ENCODE measurements at regions not wholly inside any gene's neighbourhood (a gene's known extent, or its start where the extent isn't known, plus 50 kb on each side); places are given as distances from the start of the nearest gene placed in this dataset.

GRCh38 chr16:72389791-72390190, 217.8 kb upstream of the PMFBP1 start:
- DNase-seq (ENCODE audit: extremely low spot score), result no peak
- no peak for TF ChIP-seq EP300 (IDR thresholded peaks at IDR 0.05)
- TF ChIP-seq POLR2AphosphoS5 (IDR thresholded peaks at IDR 0.05), result no peak
- TF ChIP-seq POLR2A (IDR thresholded peaks at IDR 0.05; ENCODE audit: low read depth), result no peak
- no peak for TF ChIP-seq CTCF (IDR thresholded peaks at IDR 0.05)
- H3K4me1 ChIP-seq, result no peaks in the 10 kb centered on the region
- intact Hi-C loops (cut with DNase I), result loop anchor here (10.0 kb wide), 1 partner anchor 65 kb away; no protein-coding TSS in a partner anchor
- no peaks in the 10 kb centered on the region for H3K27me3 ChIP-seq
- no peaks in the 10 kb centered on the region for H3K36me3 ChIP-seq
- H3K4me3 ChIP-seq, result no peak overlapping the region
- 94% methylated on average over 3 of the region's 3 CpGs for WGBS
- H3K9me3 ChIP-seq, result peaks cover 0 to 31% (median 19%) of the 10 kb centered on the region in 4 donors
- H3K27ac ChIP-seq (replicated peaks in 1 of 4), result no peak overlapping the region

- Histone ChIP-seq H3K36me3 (no peaks in the 10 kb centered on the region), H3K27ac (replicated peaks in 1 of 4) (no peak overlapping the region), H3K4me1 (no peaks in the 10 kb centered on the region), H3K27me3 (no peaks in the 10 kb centered on the region), H3K9me3 (peaks cover 0 to 20% (median 19%) of the 10 kb centered on the region in 4 donors), H3K4me3 (no peak overlapping the region)
- intact Hi-C loops (cut with DNase I), result no loop called here
- DNase-seq (ENCODE audit: extremely low spot score), result no peak
- TF ChIP-seq CTCF (IDR thresholded peaks at IDR 0.05) (no peak), POLR2A (IDR thresholded peaks at IDR 0.05; ENCODE audit: low read depth) (no peak), EP300 (IDR thresholded peaks at IDR 0.05) (no peak), POLR2AphosphoS5 (IDR thresholded peaks at IDR 0.05) (no peak)
Observed at GRCh38 chr16:72388007-72388406, 216.1 kb upstream of the PMFBP1 start.

GRCh38 chr16:72384651-72385050, 212.7 kb upstream of the PMFBP1 start:
- DNase-seq (ENCODE audit: extremely low spot score), result no peak
- Histone ChIP-seq H3K27me3 (no peaks in the 10 kb centered on the region), H3K36me3 (no peaks in the 10 kb centered on the region), H3K27ac (replicated peaks in 1 of 4) (no peak overlapping the region), H3K4me1 (no peaks in the 10 kb centered on the region), H3K4me3 (no peak overlapping the region), H3K9me3 (peaks cover 0 to 20% (median 19%) of the 10 kb centered on the region in 4 donors)
- no peak for TF ChIP-seq CTCF (IDR thresholded peaks at IDR 0.05)
- TF ChIP-seq EP300 (IDR thresholded peaks at IDR 0.05), result no peak
- no peak for TF ChIP-seq POLR2A (IDR thresholded peaks at IDR 0.05; ENCODE audit: low read depth)
- no peak for TF ChIP-seq POLR2AphosphoS5 (IDR thresholded peaks at IDR 0.05)
- intact Hi-C loops (cut with DNase I), result no loop called here
- 97% methylated on average over 5 of the region's 5 CpGs for WGBS

GRCh38 chr16:72380283-72380682, 208.3 kb upstream of the PMFBP1 start:
- TF ChIP-seq POLR2A (IDR thresholded peaks at IDR 0.05; ENCODE audit: low read depth), result no peak
- TF ChIP-seq EP300 (IDR thresholded peaks at IDR 0.05), result no peak
- TF ChIP-seq CTCF (IDR thresholded peaks at IDR 0.05), result no peak
- TF ChIP-seq POLR2AphosphoS5 (IDR thresholded peaks at IDR 0.05), result no peak
- no peak overlapping the region for H3K27ac ChIP-seq (replicated peaks in 1 of 4)
- intact Hi-C loops (cut with DNase I), result no loop called here
- H3K36me3 ChIP-seq, result no peaks in the 10 kb centered on the region
- peaks cover 0 to 4% (median 0%) of the 10 kb centered on the region in 4 donors for H3K9me3 ChIP-seq
- no peak for DNase-seq (ENCODE audit: extremely low spot score)
- H3K27me3 ChIP-seq, result no peaks in the 10 kb centered on the region
- WGBS, result 77% methylated on average over 1 of the region's 1 CpG
- no peaks in the 10 kb centered on the region for H3K4me1 ChIP-seq
- H3K4me3 ChIP-seq, result no peak overlapping the region

- no peak for DNase-seq (ENCODE audit: extremely low spot score)
- Histone ChIP-seq H3K36me3 (no peaks in the 10 kb centered on the region), H3K4me1 (no peaks in the 10 kb centered on the region), H3K4me3 (no peak overlapping the region), H3K9me3 (no peaks in the 10 kb centered on the region), H3K27ac (replicated peaks in 1 of 4) (no peak overlapping the region), H3K27me3 (no peaks in the 10 kb centered on the region)
- 94% methylated on average over 2 of the region's 2 CpGs for WGBS
- TF ChIP-seq POLR2AphosphoS5 (IDR thresholded peaks at IDR 0.05), result no peak
- TF ChIP-seq CTCF (IDR thresholded peaks at IDR 0.05), result no peak
- TF ChIP-seq EP300 (IDR thresholded peaks at IDR 0.05), result no peak
- TF ChIP-seq POLR2A (IDR thresholded peaks at IDR 0.05; ENCODE audit: low read depth), result no peak
- intact Hi-C loops (cut with DNase I), result no loop called here
Observed at GRCh38 chr16:72373201-72373600, 201.2 kb upstream of the PMFBP1 start.

All from esophagus muscularis mucosa (tissue), 4 donors.